Brain pericyte (primary cell): ENCODE measurements at regions not wholly inside any gene's neighbourhood (a gene's known extent, or its start where the extent isn't known, plus 50 kb on each side); places are given as distances from the start of the nearest gene placed in this dataset.

Source experiments
- DNase-seq: peaks from one replicate; pipeline ENCODE4 v3.0.0-alpha.2; 2012; ENCODE audit warnings: low read depth, low spot score

DNA sequence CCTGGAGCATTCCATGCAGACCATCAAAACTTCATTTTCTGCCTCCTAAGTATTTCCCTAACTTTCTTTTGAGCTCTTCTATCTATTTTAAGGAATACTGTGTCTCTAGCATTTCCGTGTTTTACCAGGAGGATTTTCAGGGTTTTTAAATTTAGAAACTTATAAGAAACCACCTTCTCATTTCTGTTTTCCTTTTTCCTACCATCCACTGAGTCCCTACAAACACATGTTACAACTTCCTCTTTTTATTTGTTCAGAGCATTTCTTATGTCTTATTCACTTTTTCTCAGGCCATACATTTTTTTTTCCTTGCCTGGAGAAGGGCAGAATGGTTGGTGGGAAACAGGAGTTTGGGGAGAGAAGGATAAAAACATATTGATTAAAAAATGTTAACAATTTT is 130.0 kb upstream of the BMP5 start:
- DNase-seq: no peak

DNA sequence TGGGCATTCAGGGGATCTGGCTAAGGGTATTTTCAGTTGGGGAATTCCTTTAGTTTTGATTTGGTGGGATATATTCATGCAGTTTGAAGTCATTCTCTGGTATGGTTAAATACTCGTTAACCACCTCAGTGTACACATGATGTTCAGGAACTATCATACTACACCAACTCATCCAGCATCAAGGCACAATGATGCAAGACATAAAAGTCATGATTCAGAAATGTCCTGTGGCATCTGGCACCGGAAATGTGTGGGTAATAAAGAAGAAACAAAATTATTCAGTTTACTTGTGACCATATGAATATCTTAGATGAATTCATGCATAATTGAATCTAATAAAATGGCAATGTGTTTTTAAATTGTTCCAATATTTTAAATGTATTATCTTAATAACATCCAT is 129.0 kb upstream of the BMP5 start:
- no peak for DNase-seq

DNA sequence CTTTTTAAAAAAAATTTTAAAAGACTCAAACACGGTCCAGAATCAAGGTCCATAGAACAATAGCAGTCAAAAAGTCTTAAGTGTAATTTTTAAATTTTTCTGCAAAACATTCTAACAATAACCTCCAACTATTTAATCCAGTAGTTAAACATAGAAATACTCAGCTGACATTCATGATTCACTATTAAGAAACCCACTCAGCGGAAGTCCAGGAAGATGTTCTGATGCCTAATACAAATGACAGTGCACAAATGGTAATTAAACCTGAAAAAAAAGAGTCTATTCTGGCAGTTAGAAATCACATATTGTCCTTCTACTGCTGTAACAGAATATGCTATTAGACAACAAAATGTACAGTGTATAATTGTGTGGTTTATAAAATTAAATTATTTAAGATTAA is 128.2 kb upstream of the BMP5 start:
- DNase-seq: no peak

- no peak for DNase-seq
These were observed 126.9 kb upstream of the BMP5 start for GRCh38 chr6:56002336-56002735.

GRCh38 chr6:55998576-55998975 is 123.2 kb upstream of the BMP5 start:
- no peak for DNase-seq

DNA sequence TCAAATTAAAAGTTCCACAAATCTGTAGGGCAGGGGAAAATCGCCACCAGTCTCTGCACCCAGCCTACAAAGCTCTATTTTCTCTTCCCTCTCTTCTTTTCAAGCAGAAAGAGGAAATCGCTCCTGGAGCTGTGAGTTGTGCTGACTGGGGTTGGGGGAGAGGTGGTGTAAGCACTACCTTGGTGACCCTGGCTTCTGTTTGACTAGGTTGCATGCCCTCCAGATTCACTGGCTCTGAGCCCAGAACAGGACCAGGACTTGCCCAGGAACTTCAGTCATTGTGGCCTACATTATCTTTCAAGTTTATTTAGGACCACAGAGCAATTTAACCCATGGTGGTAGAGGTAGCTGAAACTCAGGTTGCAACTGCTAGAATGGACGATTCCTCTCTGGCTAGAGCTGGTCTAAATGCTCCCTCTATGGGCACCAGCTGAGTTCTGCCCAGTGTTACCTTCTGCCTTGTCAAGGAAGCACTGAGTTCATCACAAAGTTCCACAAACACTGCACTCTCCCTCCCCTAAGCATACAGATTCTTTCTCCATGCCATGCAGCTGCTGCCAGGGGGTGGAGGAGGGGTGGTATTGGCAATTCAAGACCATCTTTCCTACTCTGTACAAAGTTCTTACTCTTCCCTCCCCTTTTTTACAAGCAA is 122.0 kb upstream of the BMP5 start:
- no peak for DNase-seq

DNA sequence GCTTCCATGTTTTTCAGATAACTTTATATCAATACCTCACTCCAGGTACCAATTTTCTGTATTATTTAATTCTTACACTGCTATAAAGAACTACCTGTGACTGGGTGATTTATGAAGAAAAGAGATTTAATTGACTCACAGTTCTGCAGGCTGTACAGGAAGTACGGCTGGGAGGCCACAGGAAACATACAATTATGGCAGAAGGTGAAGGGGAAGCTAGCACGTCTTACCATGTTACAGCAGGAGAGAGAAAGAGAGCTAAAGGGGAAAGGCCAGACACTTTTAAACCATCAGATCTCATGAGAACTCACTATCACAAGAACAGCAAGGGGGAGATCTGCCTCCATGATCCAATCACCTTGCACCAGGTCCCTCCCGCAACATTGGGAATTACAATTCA is 119.1 kb upstream of the BMP5 start:
- DNase-seq: no peak

GRCh38 chr6:55993418-55993817 is 118.0 kb upstream of the BMP5 start:
- DNase-seq: no peak

GRCh38 chr6:55992546-55992945 is 117.2 kb upstream of the BMP5 start:
- no peak for DNase-seq

DNA sequence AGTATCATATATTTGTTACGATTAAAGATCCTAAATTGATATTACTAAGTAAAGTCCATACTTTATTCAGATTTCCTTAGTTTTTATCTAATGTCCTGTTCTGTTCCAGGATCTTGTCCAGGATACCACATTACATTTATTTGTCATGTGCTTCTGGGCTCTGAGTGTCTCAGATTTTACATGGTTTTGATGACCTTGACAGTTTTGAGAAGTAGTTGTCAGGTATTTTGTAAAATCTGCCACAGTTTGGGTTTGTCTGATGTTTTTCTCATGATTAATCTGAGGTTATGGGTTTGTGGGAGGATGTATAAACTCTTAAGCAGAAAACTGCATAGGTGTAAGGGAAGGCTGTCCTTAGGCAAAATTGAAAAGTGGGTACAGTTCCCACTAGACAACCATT is 109.9 kb upstream of the BMP5 start:
- no peak for DNase-seq

DNA sequence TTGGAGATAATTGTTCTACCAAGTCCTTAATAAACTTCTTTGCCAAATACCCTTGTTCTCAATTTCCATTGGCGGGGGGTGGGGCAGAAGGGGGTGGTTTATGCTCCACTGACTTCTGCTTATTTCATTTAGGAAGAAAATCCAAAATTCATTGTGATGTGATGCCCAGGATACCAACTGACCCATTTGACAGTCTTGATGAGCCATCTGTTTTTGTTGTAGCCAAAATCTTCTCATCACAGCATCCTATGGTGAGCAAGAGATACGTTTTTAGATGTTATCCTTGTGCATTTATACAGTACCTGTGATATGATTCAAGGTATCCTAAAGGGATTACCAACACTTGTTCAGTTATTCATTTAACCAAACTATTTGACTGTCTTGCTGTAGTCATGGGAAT is 108.5 kb upstream of the BMP5 start:
- DNase-seq: no peak

DNA sequence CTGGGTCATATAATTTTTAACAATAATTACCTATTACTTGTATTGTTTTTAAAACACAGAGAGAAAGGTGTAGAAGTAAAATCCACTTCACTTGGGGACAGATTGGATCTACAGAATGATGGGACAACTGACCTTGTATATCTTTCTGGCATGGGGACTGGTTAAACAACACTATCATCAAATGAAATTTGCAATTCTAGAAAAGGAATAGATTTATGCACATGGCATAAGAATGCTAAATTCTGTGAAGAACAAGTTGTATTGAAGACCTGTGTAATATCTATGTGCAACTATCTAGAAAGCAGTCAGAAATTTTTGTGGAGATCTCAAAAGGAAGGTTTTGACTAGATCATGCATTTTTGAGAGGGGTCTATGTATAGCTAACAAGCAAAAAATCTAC is 106.3 kb upstream of the BMP5 start:
- no peak for DNase-seq

- peak; percentile 2 for DNase-seq
These were observed 105.3 kb upstream of the BMP5 start for GRCh38 chr6:55980627-55981211.

- no peak for DNase-seq
These were observed 104.1 kb upstream of the BMP5 start for GRCh38 chr6:55979526-55979925.

DNA sequence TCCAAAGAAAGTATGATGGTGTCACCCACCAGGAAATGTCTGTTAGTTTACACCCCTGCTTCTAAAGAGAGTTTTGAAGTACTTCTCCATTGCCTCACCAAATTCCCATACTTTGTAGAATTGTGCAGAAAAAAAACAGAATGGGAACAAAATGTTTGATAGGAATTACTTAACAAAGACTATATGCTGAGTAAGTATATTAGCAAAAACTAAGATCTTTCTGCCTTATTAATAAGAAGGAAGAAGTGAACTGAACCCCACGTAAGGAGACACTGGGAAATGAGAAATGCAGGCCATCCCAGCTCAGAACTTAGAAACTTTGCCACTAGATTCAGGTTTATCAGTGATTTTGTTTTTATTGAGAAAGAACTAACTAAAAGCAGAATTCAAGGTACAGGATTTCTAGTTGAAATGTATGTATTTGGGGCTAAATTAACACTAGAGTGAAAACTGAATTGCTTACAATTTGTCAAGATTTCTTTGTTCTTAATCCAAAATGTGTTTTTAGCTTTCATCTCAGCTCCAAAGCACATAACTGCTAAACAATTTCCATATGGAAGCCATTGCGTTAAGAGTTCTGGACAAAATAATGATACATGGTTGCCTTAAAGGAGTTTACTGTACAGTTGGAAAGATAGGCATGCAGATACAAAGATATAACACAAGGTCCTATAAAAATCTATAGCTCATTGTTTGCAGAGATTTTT is 102.7 kb upstream of the BMP5 start:
- DNase-seq: no peak

DNA sequence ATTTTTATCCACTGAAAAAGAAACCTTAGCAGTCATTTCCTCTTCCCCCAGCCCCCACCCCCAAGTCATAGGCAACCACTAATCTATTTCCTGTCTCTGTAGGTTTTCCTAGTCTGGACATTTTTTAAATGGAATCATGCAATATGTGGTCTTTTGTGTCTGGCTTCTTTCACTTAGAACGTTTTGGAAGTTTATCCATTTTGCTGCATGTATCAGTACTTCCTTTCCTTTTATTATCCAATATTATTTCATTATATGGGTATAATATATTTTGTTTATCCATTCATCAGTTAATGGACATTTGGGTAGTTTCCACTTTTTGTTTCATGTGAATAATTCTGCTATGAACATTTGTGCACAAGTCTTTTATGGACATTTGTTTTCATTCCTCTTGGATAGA is 99.3 kb upstream of the BMP5 start:
- no peak for DNase-seq

- DNase-seq: no peak
These were observed 96.7 kb upstream of the BMP5 start for GRCh38 chr6:55972091-55972490.

GRCh38 chr6:55969526-55969925 is 94.1 kb upstream of the BMP5 start:
- no peak for DNase-seq

GRCh38 chr6:55968926-55969325 is 93.5 kb upstream of the BMP5 start:
- DNase-seq: no peak

GRCh38 chr6:55964136-55964535 is 88.7 kb upstream of the BMP5 start:
- no peak for DNase-seq

DNA sequence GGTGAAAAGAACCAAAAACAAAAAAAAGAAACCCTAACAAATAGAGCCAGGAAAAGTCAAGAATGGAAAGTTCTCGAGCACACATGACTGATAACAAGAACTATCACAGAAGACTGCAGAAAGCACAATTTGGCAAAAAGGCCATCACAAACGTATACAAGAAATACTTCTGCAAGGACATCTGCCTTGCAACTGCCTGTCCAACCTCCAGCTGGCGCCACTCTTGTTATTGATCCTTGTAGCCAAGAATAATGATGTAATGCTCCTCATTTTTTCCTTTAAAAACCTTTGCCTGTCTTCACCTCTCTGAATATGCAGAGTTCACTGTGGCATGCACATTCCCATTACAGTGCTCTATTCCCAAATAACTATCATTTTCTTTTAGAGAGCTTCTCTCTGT is 87.9 kb upstream of the BMP5 start:
- no peak for DNase-seq

GRCh38 chr6:55960344-55960743 is 85.0 kb upstream of the BMP5 start:
- DNase-seq: no peak

GRCh38 chr6:55958790-55959189 is 83.4 kb upstream of the BMP5 start:
- DNase-seq: no peak
